ENCODE measurements at regions not wholly inside any gene's neighbourhood (a gene's known extent, or its start where the extent isn't known, plus 50 kb on each side); places are given as distances from the start of the nearest gene placed in this dataset.

- Histone ChIP-seq H3K27me3 (ENCODE audit: low read length) (no peaks in the 10 kb centered on the region), H4K20me1 (ENCODE audit: low read depth, low read length) (no peaks in the 10 kb centered on the region), H3K79me2 (ENCODE audit: insufficient read depth, low read length) (no peaks in the 10 kb centered on the region), H3K36me3 (ENCODE audit: low read length) (no peaks in the 10 kb centered on the region), H3F3A (ENCODE audit: insufficient read depth) (no peaks in the 10 kb centered on the region), H3K9me3 (ENCODE audit: insufficient read depth, low read length) (no peaks in the 10 kb centered on the region), H3K9ac (ENCODE audit: low read length) (no peak overlapping the region), H2AFZ (ENCODE audit: low read depth, low read length, severe bottlenecking) (no peak overlapping the region), H3K4me2 (ENCODE audit: low read depth, low read length, poor library complexity, severe bottlenecking) (no peak overlapping the region), H3K4me3 (ENCODE audit: insufficient read depth, low read length, poor library complexity, severe bottlenecking) (no peak overlapping the region), H3K9me2 (replicated peaks; ENCODE audit: insufficient read depth, low read length) (no peaks in the 10 kb centered on the region), H3K27ac (ENCODE audit: low read depth, low read length) (no peak overlapping the region)
- TF ChIP-seq EZH2phosphoT487 (conservative IDR thresholded peaks at IDR 0.05; ENCODE audit: low read length) = no peak
- TF ChIP-seq, protein P1, sequence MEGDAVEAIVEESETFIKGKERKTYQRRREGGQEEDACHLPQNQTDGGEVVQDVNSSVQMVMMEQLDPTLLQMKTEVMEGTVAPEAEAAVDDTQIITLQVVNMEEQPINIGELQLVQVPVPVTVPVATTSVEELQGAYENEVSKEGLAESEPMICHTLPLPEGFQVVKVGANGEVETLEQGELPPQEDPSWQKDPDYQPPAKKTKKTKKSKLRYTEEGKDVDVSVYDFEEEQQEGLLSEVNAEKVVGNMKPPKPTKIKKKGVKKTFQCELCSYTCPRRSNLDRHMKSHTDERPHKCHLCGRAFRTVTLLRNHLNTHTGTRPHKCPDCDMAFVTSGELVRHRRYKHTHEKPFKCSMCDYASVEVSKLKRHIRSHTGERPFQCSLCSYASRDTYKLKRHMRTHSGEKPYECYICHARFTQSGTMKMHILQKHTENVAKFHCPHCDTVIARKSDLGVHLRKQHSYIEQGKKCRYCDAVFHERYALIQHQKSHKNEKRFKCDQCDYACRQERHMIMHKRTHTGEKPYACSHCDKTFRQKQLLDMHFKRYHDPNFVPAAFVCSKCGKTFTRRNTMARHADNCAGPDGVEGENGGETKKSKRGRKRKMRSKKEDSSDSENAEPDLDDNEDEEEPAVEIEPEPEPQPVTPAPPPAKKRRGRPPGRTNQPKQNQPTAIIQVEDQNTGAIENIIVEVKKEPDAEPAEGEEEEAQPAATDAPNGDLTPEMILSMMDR (IDR thresholded peaks at IDR 0.05; ENCODE audit: insufficient read depth, low read length, poor library complexity, severe bottlenecking) = no peak
These were observed 58.0 kb upstream of the PDE8B start for GRCh38 chr5:77152441-77152840.

- Histone ChIP-seq H3K79me2 (ENCODE audit: insufficient read depth, low read length) (no peaks in the 10 kb centered on the region), H3K4me2 (ENCODE audit: low read depth, low read length, poor library complexity, severe bottlenecking) (no peak overlapping the region), H3K4me3 (ENCODE audit: insufficient read depth, low read length, poor library complexity, severe bottlenecking) (no peak overlapping the region), H3F3A (ENCODE audit: insufficient read depth) (no peaks in the 10 kb centered on the region), H3K27ac (ENCODE audit: low read depth, low read length) (no peak overlapping the region), H2AFZ (ENCODE audit: low read depth, low read length, severe bottlenecking) (no peak overlapping the region), H3K36me3 (ENCODE audit: low read length) (no peaks in the 10 kb centered on the region), H3K27me3 (ENCODE audit: low read length) (no peaks in the 10 kb centered on the region), H3K9me3 (ENCODE audit: insufficient read depth, low read length) (no peaks in the 10 kb centered on the region), H4K20me1 (ENCODE audit: low read depth, low read length) (no peaks in the 10 kb centered on the region), H3K9ac (ENCODE audit: low read length) (no peak overlapping the region), H3K9me2 (replicated peaks; ENCODE audit: insufficient read depth, low read length) (no peaks in the 10 kb centered on the region)
- no peak for TF ChIP-seq EZH2phosphoT487 (conservative IDR thresholded peaks at IDR 0.05; ENCODE audit: low read length)
- TF ChIP-seq, protein P1 (IDR thresholded peaks at IDR 0.05; ENCODE audit: insufficient read depth, low read length, poor library complexity, severe bottlenecking) = no peak
These were observed 59.0 kb upstream of the PDE8B start for GRCh38 chr5:77151501-77151900.

GRCh38 chr5:77146896-77147295, 59.8 kb upstream of the ZBED3 start:
- no peaks in the 10 kb centered on the region for H3K9me2 ChIP-seq (replicated peaks; ENCODE audit: insufficient read depth, low read length)
- H3F3A ChIP-seq (ENCODE audit: insufficient read depth) = no peaks in the 10 kb centered on the region
- no peaks in the 10 kb centered on the region for H3K9me3 ChIP-seq (ENCODE audit: insufficient read depth, low read length)
- H3K36me3 ChIP-seq (ENCODE audit: low read length) = no peaks in the 10 kb centered on the region
- no peaks in the 10 kb centered on the region for H3K79me2 ChIP-seq (ENCODE audit: insufficient read depth, low read length)
- H3K9ac ChIP-seq (ENCODE audit: low read length) = no peak overlapping the region
- H2AFZ ChIP-seq (ENCODE audit: low read depth, low read length, severe bottlenecking) = no peak overlapping the region
- H4K20me1 ChIP-seq (ENCODE audit: low read depth, low read length) = no peaks in the 10 kb centered on the region; the same call in 1 of the 2 replicates
- H3K27me3 ChIP-seq (ENCODE audit: low read length) = no peaks in the 10 kb centered on the region
- no peak overlapping the region for H3K4me3 ChIP-seq (ENCODE audit: insufficient read depth, low read length, poor library complexity, severe bottlenecking)
- TF ChIP-seq EZH2phosphoT487 (conservative IDR thresholded peaks at IDR 0.05; ENCODE audit: low read length) = no peak
- TF ChIP-seq, protein P1 (IDR thresholded peaks at IDR 0.05; ENCODE audit: insufficient read depth, low read length, poor library complexity, severe bottlenecking) = no peak
- no peak overlapping the region for H3K27ac ChIP-seq (ENCODE audit: low read depth, low read length)
- no peak overlapping the region for H3K4me2 ChIP-seq (ENCODE audit: low read depth, low read length, poor library complexity, severe bottlenecking)
